LNCAP (cell line): ENCODE measurements at regions not wholly inside any gene's neighbourhood (a gene's known extent, or its start where the extent isn't known, plus 50 kb on each side); places are given as distances from the start of the nearest gene placed in this dataset.

Source experiments
- CTCF ChIP-seq: fragments of 450-650 bp; IDR thresholded peaks from 2 replicates; pipeline ENCODE4 v1.5.1; 2017; ENCODE audit warnings: mild to moderate bottlenecking

- TF ChIP-seq CTCF: no peak
Observed at GRCh38 chr2:7516484-7517063, 599.4 kb downstream of the RNF144A start.

- TF ChIP-seq CTCF: no peak
Observed at GRCh38 chr2:7517088-7517487, 599.9 kb downstream of the RNF144A start.

- no peak for TF ChIP-seq CTCF
Observed at GRCh38 chr2:7517851-7518250, 600.6 kb downstream of the RNF144A start.

GRCh38 chr2:7523481-7524120 lies 606.4 kb downstream of the RNF144A start:
- no peak for TF ChIP-seq CTCF

GRCh38 chr2:7524195-7524594 lies 607.0 kb downstream of the RNF144A start:
- no peak for TF ChIP-seq CTCF

- no peak for TF ChIP-seq CTCF
Observed at GRCh38 chr2:7525746-7526145, 608.5 kb downstream of the RNF144A start.

- no peak for TF ChIP-seq CTCF
Observed at GRCh38 chr2:7527165-7527722, 610.0 kb downstream of the RNF144A start.
